G401.6 (cell line): ENCODE measurements at regions not wholly inside any gene's neighbourhood (a gene's known extent, or its start where the extent isn't known, plus 50 kb on each side); places are given as distances from the start of the nearest gene placed in this dataset.

Experiments
- FAIRE-seq: peaks from 2 replicates; lab custom pipeline; 2012; peaks lifted over from hg19 to GRCh38; lab: Jason Lieb, UNC

DNA sequence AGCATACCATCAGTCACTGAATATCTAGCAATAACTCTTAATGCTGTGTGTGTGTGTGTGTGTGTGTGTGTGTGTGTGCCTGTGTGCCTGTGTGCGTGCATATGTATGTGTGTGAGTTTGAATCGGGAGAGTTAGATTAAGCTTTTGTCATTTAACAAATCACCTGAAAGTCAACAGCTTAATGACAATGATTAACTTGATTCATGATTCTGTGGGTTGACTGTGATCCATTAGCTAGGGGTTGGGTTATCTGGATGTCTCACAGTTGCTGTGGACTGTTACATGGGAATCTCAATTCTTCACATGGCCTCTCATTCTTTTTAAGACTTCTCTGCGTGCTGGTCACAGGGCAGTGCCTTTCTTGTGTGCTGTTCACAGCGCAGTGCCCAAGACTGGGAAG lies 639.0 kb upstream of the SORCS1 start:
- no peak for FAIRE-seq

GRCh38 chr10:107800061-107800460 lies 635.6 kb upstream of the SORCS1 start:
- no peak for FAIRE-seq

DNA sequence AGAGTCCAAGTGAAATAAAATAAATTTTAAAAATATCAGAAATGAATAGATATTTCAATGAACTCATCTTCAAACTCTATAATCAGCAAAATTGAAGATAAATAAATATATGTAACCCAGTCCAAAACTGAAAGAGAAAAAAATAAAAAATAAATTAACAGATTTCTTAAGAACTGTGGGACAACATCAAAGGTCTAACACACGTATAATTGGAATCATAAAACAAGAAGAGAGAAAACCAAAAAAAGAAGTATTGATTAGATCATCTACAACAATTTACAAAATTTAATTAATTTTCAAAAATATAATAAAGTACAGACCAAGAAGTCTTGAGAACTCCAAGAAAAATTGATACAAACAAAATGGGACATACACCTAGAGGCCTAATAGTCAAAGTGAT lies 625.8 kb upstream of the SORCS1 start:
- peak; percentile 51 for FAIRE-seq

DNA sequence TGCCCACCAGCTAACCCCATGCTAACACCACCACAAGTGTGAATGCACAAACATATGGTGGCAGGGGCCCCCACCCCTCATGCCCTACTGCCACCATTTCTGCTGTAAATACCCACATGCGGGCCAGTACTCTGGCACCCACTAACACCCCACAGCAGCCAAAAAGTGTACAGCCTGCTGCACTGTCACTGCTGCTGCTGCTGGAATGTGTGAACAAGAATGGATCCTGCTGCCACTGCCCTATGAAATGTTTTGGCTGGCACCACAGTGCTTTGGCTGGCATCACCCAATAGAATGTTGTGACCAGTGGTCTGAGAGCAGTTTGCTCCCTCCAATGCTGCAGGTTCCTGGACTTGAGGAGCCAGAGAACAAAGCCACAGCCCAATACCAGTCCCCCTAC lies 606.6 kb upstream of the SORCS1 start:
- no peak for FAIRE-seq

DNA sequence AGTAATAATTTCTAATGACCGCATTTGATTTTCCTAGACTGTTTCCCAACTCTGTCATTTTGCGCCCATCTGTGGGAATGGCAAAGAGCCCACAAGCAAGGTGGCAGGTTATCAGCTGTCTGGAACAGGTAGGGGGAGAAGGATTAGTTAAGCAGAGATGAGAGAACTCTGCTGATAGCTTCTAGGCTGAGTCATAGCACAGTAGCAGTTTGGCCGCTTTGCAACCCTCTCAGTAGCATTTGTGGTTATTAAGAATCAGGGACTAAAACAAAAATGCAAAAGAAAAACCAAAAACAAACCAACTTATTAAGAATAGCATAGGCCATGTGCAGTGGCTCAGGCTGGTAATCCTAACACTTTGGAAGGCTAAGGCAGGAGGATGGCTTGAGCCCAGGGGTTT lies 602.7 kb upstream of the SORCS1 start:
- no peak for FAIRE-seq

DNA sequence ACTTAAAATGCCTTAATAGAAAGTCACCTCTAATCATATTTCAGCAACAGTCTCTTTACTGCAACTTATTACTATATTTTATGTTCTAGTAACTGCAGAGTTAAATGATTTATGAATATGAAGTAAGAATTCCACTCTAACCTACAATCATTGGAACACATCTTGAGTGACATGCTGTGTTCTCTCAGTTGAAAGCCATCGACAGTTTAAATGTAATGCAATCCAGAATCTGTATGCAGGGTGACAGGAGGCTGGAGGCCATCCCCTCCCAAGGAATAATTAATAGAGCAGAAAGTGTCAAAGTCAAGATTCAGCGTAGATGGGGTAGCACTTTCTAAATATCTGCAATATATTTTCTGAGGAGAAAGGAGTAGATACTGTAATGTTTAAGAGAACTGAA lies 590.3 kb upstream of the SORCS1 start:
- no peak for FAIRE-seq

DNA sequence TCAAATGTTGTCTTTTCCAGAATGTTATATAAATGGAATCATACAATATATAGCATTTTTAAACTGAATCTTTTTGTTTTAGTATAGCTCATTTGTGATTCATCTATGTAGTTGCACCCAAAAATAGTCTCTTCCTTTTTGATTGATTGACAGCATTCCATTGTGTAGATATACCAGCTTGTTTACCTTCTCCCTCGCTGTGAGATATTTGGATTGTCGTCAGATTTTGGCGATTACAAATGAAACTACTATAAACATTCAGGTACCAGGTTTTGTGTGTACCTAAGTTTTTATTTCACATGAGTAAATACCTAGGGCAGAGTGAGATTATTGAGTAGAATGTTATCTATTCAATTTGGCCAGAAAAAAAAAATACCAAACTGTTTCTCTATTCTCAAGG lies 584.7 kb upstream of the SORCS1 start:
- FAIRE-seq: no peak

- no peak for FAIRE-seq
Measured at GRCh38 chr10:107747851-107748250, 583.3 kb upstream of the SORCS1 start.

DNA sequence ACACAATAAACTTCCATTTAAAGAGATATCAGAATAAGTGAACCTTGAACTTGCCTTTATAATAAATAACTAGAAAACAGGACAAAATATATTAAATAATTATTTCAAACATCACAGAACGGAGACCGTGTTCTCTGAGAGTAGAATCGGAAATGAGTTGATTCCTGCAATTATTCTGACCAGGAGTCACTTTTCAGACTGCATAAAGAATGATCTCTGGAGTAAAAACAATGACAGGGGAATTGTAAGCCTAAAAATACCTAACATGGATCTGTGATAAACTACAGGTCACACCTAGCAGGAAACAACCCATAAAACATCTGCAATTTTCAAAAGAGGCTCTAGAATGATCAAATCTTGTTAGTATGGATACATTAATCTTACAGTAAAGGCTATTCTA lies 577.5 kb upstream of the SORCS1 start:
- no peak for FAIRE-seq

DNA sequence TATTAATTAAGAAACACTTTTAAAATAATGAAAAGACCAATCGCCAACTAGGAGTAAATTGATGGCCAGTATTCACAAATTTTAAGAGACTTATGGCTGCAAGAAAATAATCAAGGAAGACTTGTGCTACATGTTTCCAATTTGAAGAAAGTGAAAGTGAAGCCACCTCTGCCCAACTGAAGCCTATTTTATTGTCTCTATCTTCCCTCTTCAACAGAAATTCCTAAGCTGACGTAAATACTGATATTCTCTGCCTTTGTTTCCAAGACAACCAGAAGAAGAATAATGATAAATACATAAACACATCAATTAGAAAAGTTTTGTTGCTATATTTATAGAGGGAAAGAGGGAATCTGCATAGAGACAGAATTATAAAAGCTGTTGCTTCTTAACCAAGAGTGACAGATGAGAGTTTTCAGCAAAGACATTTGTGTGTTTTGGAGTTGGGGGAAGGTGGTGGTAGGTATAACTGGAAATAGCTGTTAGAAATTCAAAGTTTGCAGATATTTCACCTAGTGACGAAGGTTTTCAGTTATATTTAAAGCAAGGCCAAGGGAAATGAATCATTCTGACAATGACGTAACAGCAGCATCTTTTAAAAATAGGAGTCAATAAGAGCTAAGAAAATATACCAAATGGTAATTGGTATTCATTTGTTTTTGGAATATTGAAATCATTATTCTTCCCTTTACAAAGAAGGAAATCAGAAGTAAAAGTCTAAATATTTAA lies 576.6 kb upstream of the SORCS1 start:
- no peak for FAIRE-seq

- peak; percentile 41 for FAIRE-seq
Measured at GRCh38 chr10:107739951-107740350, 575.4 kb upstream of the SORCS1 start.

DNA sequence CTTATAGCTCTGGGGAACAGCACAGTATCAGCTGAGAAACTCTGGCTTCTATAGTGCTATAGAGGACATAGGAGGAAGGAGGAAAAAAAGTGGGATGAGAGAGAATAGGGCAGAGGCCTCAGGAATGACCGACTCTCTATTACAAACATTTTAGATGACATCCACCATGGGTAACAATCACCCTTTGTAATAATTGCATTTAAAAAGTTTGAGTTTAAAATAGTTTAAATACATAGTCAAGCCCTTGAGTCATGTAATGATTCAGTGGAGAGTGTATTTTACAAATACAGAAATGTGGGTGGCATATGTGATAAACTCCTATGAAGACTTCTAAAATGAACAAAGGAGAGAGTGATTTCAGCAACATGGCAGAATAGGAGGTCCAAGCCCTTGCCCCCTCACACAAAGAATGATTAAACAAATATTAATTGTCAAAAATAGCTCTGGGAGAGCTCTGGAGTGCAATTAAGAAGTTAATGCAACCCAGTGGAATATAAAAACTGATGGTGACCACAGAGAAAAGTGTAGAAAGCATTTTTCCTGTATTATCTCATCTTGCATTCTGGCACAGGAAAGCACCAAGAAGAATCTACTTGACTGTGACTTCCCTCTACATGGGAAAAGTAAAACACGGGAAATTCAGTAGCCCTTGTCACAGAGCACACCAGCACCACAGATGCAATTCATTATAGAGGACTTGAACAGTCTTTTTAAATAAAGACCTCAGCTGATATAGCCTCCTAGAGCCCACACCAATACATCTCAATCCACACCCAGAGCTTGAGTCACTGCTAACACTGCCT lies 569.0 kb upstream of the SORCS1 start:
- no peak for FAIRE-seq

GRCh38 chr10:107732045-107732444 lies 567.5 kb upstream of the SORCS1 start:
- FAIRE-seq: no peak

- no peak for FAIRE-seq
Measured at GRCh38 chr10:107728807-107729206, 564.3 kb upstream of the SORCS1 start.

DNA sequence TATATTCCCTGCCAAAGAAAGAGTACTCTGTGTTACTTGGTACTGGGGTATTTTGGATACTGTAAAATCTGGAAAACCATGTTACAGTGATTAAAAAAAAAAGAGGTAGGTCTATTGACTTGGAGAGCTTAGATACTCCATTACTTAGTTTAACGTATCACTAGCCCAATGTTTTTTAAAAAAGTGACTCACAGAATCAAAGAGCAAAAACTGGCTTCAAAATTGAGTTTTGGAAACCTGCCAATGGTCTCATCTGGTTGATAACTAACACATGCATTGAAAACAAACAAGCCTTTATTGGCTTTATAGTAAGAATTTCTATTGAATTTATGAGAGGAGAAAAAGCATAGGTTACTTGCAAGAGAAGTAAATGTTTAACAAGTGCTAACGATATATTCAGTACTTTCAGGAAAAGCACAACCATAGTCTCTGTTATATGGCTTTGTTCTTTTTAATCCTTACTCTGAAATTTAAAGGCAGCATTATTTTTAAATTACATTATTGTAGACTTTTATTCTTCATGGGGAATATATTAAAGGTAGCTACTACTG lies 563.3 kb upstream of the SORCS1 start:
- no peak for FAIRE-seq

DNA sequence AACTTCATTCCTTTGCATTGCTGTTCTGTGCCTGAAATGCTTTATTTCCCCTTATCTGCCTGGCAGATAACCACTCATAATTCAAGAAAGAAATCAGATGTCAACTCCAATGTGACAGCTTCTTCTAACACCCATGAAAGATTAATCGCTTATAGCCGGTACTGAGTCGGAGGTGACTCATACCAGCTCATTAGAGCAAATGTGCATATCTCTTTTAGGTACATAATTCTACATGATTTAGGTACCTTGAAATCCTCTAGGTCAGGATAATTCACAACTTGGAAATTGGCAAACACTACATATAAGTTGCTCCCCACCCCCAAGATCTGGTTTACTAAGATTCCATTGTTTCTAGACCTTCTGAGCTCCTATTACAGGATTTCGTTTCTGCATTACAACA lies 554.4 kb upstream of the SORCS1 start:
- FAIRE-seq: no peak

DNA sequence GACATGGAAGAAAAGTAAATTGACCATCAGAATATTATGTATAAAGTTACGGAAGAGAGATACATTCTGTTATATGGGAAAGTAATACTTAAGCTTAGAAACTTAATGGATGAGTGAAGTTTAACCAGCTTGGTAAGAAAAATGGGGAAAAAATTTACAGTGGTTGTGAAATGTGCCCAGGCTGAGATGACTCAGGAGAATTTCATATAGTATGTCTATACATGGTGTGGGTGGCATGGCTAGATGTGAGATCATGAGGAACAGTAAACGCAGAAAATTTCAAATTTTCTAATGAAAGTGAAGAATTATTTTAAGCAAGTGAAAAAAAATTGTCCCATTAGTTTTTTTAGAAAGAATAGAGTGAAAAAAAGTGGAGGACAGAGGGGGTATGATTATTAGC lies 552.5 kb upstream of the SORCS1 start:
- no peak for FAIRE-seq

DNA sequence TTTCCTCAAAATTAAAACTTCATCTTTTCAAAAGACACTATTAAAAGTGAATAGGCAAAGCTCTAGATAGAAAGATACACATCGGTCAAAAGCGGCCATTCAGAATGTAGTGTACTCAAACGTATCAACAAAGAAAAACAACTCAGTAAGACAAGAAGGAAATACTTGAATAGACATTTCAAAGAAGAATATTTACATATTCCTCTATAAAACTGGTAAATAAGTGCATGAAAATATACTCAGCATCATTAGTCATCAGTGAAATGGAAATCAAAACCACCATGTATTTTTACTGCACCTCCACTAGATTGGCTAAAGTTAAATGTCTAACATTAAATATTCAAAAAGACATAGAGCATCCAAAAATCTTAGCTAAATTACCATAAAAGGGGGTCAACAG lies 551.1 kb upstream of the SORCS1 start:
- no peak for FAIRE-seq

DNA sequence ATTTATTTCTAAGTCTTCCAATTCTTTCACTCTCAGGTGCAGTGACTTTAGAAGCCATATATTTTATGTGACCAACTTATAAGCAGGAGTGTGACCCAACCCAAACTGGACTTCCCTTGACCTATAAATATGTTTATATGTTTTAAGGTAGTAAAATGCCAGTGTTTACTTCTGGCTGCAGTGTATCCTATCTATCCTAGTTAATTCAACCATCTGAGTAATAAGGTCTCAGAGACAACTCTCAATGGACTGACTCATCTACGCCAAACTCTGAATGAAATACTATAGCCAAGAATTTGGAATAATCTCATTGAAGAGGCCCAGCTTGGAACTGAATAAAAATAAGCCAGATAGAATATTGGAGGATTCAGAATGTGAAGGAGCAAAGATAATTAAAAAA lies 544.5 kb upstream of the SORCS1 start:
- FAIRE-seq: no peak

DNA sequence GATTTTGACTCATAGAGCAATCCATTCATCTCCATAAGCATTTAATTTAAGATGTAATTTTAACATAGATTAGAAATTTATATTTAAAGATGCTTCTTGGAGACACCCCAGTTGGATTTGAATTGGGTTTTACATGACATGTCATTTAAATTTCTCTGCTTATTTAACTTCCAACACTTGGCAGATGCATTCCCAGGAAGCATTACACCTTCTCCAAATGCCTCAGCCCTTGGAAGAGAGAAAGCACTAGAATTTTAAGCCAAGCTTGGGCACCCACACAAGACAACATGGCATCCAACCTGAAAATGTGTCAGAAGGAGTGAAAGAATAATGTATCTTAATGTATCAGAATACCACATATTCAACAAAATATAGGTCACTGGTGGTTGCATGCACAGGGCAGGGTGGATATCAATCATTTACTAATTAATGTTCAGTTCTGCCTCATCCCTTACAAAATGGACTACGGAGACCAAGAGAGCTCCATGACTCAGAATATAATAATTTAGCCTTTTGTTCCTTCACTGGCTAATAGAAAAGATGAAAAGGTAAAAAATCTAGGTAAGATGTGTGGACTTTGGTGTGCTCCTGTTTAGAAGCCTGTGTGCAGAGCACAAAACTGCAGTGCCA lies 541.7 kb upstream of the SORCS1 start:
- FAIRE-seq: no peak

DNA sequence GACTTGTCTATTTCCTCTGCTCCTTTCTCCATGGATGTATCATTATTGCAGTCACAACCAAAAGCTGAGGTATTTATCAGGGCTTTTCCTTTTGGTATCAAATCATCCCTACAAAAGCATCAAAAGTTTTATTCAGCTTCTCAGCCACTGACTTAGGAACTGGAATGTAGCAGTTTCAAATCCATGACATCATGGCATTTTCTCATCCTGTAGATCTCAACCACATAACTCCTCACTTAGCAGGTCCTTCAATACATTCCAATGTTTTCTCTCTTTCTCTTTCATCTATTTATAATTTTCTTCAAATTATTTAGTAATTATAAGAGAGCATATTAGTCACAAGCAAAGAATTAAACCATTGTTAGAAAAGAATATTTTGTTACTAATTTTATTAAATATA lies 537.4 kb upstream of the SORCS1 start:
- FAIRE-seq: no peak

GRCh38 chr10:107692072-107692471 lies 527.6 kb upstream of the SORCS1 start:
- FAIRE-seq: no peak

- no peak for FAIRE-seq
Measured at GRCh38 chr10:107689323-107689722, 524.8 kb upstream of the SORCS1 start.
